ENCODE measurements at regions not wholly inside any gene's neighbourhood (a gene's known extent, or its start where the extent isn't known, plus 50 kb on each side); places are given as distances from the start of the nearest gene placed in this dataset.
A peak's percentile ranks its signal among the peaks of the same experiment; 100 is the strongest.

DNA sequence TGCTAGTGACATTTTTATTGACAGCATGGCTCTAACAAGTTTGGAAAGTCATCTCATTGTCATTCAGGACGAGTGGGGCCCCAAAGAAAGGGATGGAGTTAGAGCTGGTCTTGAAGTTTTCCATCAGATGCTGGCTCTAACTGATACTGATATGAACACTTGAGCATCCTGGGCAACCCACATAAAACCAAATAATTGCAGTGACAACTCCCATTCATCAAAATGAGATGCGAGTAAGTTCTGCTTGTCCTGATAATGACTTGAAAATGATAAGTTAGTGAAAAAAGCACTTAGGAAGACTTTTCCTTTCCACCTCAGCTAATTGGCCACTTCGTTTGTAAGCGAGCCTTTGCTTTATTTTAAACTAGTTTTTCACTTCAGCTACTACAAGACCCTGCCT lies 147.6 kb downstream of the SP3 start:
- no peak for DNase-seq (ENCODE audit: low read depth)

- DNase-seq (ENCODE audit: low read depth): no peak
Observed at GRCh38 chr2:173818285-173818684, 146.9 kb downstream of the SP3 start.

DNA sequence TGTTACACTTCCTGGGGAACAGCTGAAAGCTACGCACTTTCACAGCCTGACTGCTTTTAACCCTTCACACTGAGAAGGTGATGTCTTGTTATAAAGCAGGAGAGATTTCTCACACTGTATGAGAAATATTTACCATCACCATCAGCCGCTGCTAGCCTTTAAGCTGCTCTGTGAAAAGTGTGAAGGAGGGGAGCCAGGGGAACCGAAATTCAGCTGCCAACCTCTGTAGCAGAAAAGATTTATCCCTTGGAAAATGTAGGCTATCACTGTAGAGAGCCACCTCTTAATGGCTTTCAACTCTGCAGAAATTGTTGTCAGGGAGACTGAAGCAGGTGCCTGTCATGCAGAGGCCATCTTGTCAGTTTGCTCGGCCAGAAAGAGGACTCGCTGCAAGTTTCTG lies 145.3 kb downstream of the SP3 start:
- DNase-seq (ENCODE audit: low read depth): no peak

- DNase-seq (ENCODE audit: low read depth): no peak
Observed at GRCh38 chr2:173821451-173821850, 143.7 kb downstream of the SP3 start.

- no peak for DNase-seq (ENCODE audit: low read depth)
Observed at GRCh38 chr2:173822889-173823542, 142.2 kb downstream of the SP3 start.

- DNase-seq (ENCODE audit: low read depth): no peak
Observed at GRCh38 chr2:173823543-173823939, 141.6 kb downstream of the SP3 start.

- DNase-seq (ENCODE audit: low read depth): no peak
Observed at GRCh38 chr2:173828189-173829142, 136.7 kb downstream of the SP3 start.

DNA sequence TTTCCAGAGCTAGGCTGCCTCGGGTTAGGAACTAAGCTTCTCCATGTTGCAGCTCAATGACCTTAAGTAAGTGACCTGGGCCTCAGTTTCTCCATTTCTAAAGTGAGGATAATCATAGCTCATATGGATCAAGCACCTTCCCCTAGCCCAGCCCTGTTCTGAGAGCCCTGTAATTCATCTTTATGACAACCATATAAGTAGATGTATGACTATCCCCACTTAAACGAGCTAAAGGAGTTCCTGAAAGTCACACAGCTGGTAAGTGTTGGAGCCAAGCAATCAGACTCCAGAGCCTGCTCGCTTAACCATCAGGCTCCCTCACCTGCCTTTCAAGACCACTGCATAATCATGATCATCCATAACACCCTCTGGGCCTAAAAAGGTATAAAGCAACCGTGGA lies 135.4 kb downstream of the SP3 start:
- no peak for DNase-seq (ENCODE audit: low read depth)

DNA sequence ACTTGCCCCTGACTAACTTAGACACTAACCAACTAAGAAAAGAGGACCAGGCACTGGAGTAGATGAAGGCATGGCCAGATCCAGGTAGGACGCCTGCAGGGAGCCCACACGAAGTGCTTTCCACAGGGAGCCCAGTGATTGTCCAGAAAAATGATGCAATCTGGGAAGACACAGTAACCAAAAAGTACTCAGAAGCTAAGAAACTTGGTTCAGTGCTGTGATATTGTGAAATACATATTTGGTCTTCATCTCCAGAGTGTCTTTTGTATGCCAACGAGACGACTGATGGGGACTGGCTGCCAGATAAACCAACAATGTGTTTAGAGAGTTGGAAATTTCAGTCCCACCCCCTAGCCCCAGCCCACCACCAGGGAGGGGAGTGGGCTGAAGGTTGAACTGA lies 135.0 kb downstream of the SP3 start:
- no peak for DNase-seq (ENCODE audit: low read depth)

- peak; percentile 47 for DNase-seq (ENCODE audit: low read depth)
Observed at GRCh38 chr2:173831312-173832229, 133.6 kb downstream of the SP3 start.

DNA sequence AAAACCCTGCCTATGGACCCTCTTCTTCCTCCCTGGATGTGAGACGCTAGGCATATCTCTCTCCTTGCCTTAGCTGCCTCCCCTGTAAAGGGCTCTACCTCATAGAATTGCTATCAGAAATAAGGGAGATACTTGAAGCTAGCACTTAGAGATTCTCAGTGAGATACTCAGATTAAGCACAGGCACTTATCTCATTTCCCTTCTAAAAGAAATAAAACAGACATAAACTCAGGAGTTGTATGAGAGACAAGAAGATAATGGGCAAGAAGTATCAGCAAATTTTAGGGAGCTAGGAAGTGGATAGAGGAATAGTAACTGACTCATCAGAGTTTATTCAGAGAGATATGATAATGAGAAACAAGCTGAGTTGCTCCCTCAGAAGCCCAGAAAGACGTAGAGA lies 131.0 kb downstream of the SP3 start:
- no peak for DNase-seq (ENCODE audit: low read depth)

DNA sequence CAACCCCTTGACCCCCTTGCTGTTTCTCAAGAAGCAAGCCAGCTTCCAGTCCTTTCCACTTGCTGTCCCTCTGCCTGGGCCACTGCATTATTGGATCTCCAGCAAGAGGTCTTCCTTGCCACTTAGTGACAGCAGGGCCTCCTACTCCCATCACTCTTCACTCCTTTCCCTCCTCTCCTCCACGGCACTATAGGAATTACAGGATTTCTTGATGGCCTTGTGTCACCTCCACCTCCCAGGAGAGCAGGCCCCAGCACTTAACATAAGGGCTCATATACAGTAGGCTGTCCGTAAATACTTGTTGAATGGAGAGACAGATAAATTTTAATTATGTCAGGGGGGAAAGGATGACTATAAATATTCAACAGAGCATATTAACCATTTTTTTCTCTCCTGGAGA lies 129.4 kb downstream of the SP3 start:
- no peak for DNase-seq (ENCODE audit: low read depth)

DNA sequence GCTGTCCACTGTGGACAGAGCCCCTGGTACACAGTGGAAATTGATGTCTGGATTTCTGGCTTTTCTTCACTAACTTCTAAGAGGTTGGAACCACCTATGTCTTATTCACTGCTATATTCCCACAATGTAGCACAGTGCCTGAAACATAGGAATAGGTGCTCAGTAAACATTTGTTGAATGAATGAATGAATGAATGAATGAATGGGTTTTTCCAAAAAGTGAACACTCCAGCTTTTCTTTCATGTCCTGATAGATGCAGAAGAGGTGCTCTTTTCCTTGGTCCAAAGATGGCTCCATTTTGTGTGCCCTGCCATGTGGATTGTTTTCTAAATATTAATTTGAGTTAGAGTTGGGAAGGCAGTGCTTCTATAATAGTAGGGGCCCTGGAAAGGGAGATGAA lies 124.1 kb downstream of the SP3 start:
- no peak for DNase-seq (ENCODE audit: low read depth)

- DNase-seq (ENCODE audit: low read depth): no peak
Observed at GRCh38 chr2:173843526-173843925, 121.6 kb downstream of the SP3 start.

DNA sequence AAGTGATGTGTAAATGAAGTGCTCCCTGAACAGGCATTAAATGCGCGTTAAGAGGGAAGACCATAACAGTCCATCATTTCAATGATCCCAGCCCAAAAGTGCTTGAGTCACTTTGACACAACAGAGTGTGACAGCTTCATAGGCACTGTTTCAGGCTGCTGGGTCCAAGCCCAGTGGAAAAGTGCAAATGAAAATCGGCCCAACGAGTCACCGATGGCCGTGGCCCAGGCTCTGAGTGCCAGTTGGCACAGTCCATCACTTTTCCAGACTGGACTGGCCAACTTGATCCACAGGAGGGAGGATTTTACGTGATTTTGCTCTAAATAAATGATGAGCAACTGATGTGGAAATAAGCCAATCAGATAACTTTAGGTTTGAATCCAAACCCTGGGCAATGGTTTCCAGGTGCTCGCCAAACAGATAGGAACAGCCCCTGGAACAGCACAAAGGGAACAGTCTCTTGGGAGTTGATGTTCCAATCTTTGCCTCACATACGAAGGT lies 114.0 kb downstream of the SP3 start:
- peak; percentile 64 for DNase-seq (ENCODE audit: low read depth)

DNA sequence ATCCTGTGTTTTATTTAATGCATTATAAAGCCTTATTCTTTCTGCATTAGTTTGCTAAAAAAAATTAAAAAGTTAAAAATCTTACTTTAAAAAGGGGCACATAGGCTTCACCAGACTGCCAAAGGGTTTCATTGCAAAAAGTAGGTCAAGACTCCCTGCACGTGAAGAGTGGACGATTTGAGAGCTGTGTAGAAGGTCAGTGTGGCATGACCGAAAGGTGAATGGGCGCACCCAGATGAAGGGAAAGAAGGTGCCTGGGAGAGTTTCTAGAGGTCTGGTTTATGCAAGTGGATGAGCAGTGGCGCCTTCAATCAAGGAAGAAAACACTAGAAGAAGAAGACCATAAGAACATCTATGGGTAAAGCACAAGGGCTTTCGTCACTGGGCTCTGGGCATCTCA lies 111.0 kb downstream of the SP3 start:
- no peak for DNase-seq (ENCODE audit: low read depth)

DNA sequence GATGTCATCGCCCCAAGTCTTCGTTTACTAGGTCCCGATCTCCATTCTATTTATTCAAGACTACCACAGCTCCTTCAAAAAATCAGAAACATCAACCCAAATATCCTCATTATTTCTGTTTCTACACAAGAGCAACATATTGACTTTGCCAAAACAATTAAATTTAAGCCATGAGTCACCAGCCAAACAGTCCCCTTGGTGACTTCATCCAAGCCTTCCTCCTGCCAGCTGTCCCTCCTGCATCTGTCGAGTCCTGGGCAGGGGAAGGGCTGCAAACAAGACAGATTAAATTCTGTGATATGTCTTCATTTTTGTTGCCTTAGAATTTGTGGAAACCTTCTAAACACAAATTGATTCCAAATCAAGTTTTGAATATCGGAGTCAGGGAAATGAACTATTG lies 110.3 kb downstream of the SP3 start:
- peak; percentile 92 for DNase-seq (ENCODE audit: low read depth)

- no peak for DNase-seq (ENCODE audit: low read depth)
Observed at GRCh38 chr2:173855661-173856060, 109.5 kb downstream of the SP3 start.
